HepG2 (cell line): ENCODE measurements at regions not wholly inside any gene's neighbourhood (a gene's known extent, or its start where the extent isn't known, plus 50 kb on each side); places are given as distances from the start of the nearest gene placed in this dataset.

Experiments
- CTCF ChIP-seq: sonication (generic); formaldehyde crosslinking; IDR thresholded peaks from 2 replicates; pipeline ENCODE4 v1.5.0; 2020; ENCODE audit warnings: mild to moderate bottlenecking, missing genetic modification reagents, moderate library complexity
- GABPA ChIP-seq, 2 experiments: IDR thresholded peaks; 2 replicates each; pipeline ENCODE4 v1.6.1; 2011 to 2016; ENCODE audit warnings: low read depth in 2 of 2, low read length in 1 of 2, missing biosample characterization in 1 of 2, missing genetic modification characterization in 1 of 2
- GTF2F1 ChIP-seq: fragments of 150-350 bp; IDR thresholded peaks from 2 replicates; pipeline ENCODE4 v1.6.1; 2014; ENCODE audit warnings: low read length
- HNF1B ChIP-seq: sonication (generic); formaldehyde crosslinking; IDR thresholded peaks from 2 replicates; pipeline ENCODE4 v1.5.1; 2020; ENCODE audit warnings: mild to moderate bottlenecking, moderate library complexity, missing genetic modification reagents
- YY1 ChIP-seq: IDR thresholded peaks from 2 replicates; pipeline ENCODE4 v1.6.1; 2011; ENCODE audit warnings: low read length, low read depth, moderate library complexity, mild to moderate bottlenecking; ENCODE audit not compliant: insufficient read depth, insufficient replicate concordance
- ZFX ChIP-seq: sonication (generic); formaldehyde crosslinking; IDR thresholded peaks from 2 replicates; pipeline ENCODE4 v1.4.0; 2020; ENCODE audit warnings: mild to moderate bottlenecking, low read depth, missing genetic modification reagents, moderate library complexity
- ZNF101 ChIP-seq: sonication (generic); formaldehyde crosslinking; IDR thresholded peaks from 2 replicates; pipeline ENCODE4 v1.4.0; 2020; ENCODE audit warnings: mild to moderate bottlenecking, low read depth, missing genetic modification reagents, borderline replicate concordance
- ZNF224 ChIP-seq: sonication (generic); formaldehyde crosslinking; IDR thresholded peaks from 2 replicates; pipeline ENCODE4 v1.5.0; 2020; ENCODE audit warnings: mild to moderate bottlenecking, missing genetic modification reagents
- ZNF251 ChIP-seq: sonication (generic); formaldehyde crosslinking; IDR thresholded peaks from 2 replicates; pipeline ENCODE4 v1.9.0; 2021; ENCODE audit warnings: mild to moderate bottlenecking, missing genetic modification reagents
- ZNF576 ChIP-seq: sonication (generic); formaldehyde crosslinking; IDR thresholded peaks from 2 replicates; pipeline ENCODE4 v1.4.0; 2020; ENCODE audit warnings: mild to moderate bottlenecking, missing genetic modification reagents
- ZNF619 ChIP-seq: sonication (generic); formaldehyde crosslinking; IDR thresholded peaks from 2 replicates; pipeline ENCODE4 v1.4.0; 2020; ENCODE audit warnings: mild to moderate bottlenecking, missing genetic modification reagents

- TF ChIP-seq HNF1B (CRISPR knock-in tag), result no peak
- no peak for TF ChIP-seq ZFX
- TF ChIP-seq GTF2F1, result no peak
- no peak for TF ChIP-seq ZNF224 (CRISPR knock-in tag)
- no peak for TF ChIP-seq ZNF251 (CRISPR knock-in tag)
- no peak for TF ChIP-seq CTCF (CRISPR knock-in tag)
- no peak for TF ChIP-seq YY1
- TF ChIP-seq ZNF101 (CRISPR knock-in tag), result no peak
- TF ChIP-seq GABPA (IDR thresholded peaks at IDR 0.05; ENCODE audit: low read depth, low read length), result no peak
- TF ChIP-seq GABPA (CRISPR knock-in tag; IDR thresholded peaks at IDR 0.05; ENCODE audit: low read depth), result no peak
- no peak for TF ChIP-seq ZNF619
- no peak for TF ChIP-seq ZNF576 (CRISPR knock-in tag)
These were observed 241.2 kb downstream of the RBM19 start for GRCh38 chr12:113724794-113725556.
